CD4-positive, alpha-beta T cell treated with Interferon alpha-2 for 1 hour (primary cell): ENCODE measurements at regions not wholly inside any gene's neighbourhood (a gene's known extent, or its start where the extent isn't known, plus 50 kb on each side); places are given as distances from the start of the nearest gene placed in this dataset.

Source experiments
- DNase-seq, 2 donors: peaks; one replicate each; pipeline ENCODE4 v3.0.0-alpha.2; 2020 to 2022

DNA sequence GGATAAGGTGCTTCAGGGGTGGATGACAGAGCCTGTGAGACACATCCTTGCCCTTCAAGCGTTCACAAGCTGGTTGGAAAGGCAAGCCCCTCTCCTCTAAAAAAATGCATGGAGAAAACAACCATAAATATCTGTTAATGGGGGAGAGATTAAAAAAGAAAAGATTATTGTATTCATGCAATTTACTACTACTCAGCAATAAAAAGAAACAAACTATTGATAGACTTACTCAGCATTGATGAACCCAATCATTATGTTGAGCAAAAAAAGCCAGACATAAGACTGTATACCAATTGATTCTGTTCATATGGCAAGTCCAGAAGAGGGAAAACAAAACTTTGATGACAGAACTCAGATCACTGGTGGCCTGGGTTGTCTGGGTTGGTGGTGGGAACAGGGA is 138.7 kb upstream of the IRF2BP2 start:
- DNase-seq = no peak

DNA sequence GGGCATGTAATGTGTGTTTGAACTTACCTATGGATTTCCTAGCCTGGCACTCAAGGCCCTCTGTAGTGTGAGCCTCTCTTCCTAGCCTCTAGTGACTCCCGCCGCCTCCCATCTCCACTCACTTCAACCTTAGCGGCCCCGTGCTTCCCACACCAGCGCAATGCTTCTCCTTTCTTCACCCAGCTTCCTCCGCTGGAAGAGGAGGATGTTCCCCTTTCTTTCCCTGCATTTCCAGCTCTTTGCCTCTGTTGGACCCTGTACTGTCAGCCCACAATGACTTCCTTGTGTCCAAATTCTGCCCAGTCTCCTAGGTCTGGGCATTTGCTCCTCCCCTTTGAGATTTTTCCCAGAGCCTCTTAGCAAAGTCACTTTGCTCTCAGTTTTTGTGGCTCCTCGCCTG is 138.1 kb upstream of the IRF2BP2 start:
- no peak for DNase-seq

DNA sequence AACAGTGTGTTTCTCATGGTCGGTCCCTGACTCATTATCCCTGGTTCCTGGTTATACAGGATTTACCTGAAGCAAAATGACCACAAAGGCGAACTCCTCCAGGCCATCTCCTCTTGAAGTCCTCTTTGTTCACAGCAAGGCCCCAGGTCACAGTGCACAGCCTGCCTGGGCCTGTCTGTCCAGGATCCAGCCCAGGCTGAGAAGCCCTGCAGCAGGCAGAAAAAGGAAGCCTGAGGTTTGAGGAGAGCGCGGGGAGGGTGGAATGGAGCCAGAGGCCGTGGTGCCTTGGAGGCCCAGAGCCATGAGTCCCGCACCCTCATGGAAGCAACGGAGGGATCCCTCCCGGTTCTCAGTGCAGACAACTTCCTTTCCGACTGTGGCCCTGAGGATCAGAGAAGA is 136.8 kb upstream of the IRF2BP2 start:
- no peak for DNase-seq

DNA sequence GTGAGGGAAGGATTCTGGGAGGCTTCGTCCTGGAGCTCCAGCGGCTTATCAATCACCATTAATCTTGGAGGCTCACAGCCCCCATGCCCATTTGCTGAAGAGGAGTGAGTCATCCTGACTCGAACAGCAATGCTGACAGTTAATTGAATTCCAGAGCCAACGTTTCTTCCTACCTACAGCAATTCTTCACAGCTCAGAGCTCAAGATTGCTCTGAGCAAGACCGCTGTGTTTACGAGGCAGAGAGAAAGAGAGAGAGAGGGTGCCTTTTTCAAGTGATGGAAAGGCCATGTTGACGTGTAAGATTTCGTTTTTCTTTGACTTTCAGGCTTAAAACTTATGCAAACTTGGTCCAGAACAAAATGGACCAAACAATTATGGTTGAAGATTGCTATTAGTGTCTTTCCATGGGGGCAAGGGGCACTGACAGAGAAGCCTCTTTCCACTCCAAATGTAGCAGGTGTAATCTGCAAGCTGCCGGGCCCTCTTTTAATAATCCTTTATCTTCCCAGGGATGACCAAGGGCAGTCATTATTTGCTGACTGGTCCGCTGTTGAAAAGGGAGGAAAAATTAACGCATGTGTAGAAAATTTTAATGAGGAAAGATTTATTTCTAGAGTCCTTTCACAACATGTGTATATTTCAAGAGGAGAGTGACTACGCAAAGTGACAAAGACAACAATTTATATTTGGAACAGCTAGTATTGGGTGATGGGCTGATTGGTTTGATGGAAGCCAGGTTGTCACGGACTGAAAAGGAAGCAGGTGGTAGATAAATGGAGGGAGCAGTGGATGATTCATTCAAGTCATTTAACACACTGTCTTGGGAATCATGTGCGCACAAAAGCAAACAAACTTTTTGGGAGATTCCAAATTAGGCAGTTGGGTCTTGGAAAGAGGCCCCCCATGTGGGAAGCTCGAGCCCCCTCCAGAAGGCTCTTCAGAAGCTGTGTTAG is 136.1 kb upstream of the IRF2BP2 start:
- DNase-seq = no peak

DNA sequence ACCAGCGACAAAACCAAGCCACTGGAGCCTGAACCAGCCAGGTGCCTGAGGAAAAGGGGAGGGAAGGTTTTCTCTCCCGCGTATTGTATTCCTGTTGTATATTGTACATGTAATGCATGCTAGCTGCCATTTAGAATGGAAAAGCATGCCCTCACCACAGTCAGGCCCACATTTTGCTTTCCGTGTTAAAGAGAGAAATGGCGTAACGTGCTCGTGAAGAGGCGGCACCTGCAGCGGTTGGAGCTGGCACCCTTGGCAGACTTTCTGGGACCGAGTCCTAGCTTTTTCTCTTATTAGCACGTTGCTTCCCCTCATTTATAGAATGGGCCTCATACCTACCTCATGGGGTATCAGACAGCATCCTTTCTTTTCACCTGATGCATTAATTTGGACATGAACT is 135.3 kb upstream of the IRF2BP2 start:
- DNase-seq = no peak

DNA sequence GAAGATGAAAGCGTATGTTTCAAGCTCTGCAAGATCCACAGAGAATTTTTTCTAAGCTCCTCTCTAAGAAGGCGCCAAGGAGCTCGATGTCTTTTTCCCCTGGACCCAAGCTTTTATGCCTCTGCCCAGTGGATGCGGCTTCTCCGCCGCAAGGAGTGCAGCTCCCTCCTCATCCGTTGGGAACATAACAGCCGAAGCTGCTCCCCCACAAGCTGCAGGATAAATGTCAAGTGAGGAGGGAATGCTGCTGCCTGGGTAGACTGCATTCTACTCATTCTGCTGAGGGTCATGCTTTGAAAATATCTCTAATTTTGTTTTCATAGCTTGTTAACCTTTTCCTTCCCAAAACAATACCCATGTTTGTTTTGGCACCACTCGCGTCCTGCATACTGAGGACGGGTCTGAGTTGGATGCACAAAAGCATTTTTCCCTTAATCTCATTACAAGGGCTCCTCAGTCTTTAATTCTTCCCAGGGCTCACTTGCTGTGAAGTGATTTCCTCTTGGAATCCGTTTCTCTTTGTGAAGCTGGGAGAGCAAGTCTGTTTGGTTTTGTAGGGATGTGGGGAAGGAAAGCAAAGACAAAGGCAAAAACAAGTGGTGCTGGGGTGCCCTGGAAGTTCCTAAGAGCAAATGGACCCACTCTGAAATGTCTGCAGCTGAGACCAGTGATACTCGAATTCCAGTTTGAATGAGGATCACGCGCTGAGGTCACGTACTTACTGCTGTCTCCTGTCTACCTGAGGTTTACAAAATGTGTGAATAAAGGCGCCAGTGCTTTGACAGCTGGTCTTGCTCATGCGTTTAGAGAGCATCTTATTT is 134.0 kb upstream of the IRF2BP2 start:
- DNase-seq = no peak

DNA sequence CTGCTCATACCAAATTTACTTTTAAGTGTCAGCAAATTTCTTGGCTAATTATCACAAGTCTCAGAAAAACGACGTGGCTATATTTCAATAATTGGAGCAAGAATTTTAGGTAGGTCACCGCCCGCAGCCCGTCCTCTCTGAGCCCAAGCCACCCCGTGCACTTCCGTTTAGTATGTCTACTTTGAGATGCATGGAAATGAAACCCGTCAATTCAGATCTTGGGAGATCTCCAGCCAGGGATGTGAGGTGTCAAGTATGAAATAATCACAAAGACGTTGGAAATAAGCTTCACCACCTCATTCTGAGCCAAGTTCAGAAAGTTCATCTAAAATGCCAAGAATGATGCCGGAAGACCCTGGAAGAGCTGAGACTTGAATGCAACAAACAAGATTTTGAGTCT is 132.6 kb upstream of the IRF2BP2 start:
- DNase-seq = no peak

DNA sequence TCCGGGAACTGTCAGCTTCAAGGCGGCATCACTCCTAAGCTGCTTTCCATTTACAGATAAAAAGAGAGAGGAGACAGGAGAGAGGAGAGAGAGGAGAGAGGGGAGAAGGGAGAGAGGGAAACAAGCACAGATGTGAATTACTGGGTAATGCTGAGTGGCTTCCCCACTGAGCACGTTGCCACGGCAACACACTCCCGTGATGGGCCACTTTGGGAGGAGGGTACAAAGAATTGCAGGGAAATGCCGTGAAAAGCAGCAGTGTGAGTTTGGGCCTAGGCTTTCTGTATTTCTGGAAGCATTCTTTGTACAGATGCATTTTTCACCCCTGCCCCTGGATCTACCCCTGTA is 128.0 kb upstream of the IRF2BP2 start:
- no peak for DNase-seq

DNA sequence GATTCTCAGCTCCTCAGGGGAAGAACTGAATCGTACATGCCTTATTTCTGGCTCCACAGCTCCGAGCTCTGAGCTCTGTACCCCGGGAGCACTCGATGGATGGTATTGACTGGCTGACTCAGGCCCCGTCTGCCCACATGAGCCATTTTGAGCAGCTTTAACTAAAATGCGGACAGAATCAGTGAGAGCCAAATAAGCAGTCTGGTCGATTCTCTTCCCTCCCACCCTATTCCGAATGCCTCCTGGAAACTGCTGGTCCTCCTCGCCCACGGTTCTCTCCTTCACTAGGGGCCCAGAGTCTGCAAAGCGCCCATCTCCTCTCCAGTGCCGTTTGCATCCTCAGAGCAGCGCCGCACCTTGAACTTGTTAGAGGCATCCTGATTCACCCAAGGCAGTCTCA is 125.9 kb upstream of the IRF2BP2 start:
- DNase-seq = no peak

DNA sequence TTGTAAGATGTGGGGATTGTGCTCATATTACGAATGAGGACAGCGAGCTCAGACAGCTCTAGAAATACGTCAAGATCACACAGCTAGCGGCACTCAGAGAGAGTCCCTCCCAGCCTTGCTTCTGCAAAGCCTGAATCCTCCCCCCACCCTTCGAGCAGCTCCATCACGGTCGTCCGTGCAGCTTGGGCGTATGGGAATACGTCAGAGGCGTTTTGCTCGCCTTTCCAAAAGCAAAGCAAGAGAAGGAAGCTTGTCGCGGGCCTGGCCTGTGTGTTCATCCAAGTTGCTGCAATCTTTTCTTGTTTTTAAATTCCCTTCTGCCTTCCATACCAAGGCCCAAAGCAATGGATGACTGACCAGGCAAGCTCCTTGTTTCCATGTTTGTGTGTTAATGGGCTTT is 125.5 kb upstream of the IRF2BP2 start:
- no peak for DNase-seq

DNA sequence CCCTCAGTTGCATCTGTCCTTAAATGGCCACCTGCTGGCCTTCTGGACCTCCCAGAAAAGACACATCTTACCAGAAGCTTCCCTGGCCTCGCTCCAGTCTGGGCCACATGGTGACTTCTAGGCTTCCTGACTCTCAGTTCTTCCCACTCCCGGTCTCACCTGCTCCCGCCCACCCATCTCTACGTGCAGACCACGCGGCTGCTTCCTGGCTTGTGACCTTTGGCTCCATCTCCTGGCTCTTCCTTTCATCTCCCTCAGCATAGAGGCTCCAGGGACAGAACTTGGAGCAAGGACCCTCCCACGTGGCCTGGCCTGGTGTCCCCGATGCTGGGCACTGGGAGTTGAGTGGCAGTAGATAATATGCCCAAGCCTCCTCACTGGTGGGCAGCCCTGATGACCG is 124.9 kb upstream of the IRF2BP2 start:
- DNase-seq = no peak

DNA sequence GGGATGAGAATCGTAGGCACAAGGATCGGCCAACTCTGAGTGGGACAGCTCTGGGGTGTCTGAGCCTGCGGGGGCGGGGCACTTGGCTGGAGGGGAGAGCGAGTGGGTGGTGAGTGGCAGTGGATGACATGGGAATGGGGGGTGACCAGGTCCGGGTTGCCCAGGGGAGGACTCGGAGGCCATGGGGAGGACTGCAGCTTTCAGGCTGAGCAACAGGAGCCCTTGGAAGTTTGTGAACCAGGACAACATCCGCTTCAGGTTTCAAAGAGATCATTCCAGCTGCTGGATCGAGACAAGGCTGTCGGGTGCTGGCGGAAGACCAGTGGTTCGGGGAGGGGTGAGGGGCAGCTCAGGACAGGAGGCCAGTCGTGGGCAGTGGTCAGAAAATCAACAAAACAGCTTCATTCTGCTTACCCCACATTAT is 124.4 kb upstream of the IRF2BP2 start:
- no peak for DNase-seq

DNA sequence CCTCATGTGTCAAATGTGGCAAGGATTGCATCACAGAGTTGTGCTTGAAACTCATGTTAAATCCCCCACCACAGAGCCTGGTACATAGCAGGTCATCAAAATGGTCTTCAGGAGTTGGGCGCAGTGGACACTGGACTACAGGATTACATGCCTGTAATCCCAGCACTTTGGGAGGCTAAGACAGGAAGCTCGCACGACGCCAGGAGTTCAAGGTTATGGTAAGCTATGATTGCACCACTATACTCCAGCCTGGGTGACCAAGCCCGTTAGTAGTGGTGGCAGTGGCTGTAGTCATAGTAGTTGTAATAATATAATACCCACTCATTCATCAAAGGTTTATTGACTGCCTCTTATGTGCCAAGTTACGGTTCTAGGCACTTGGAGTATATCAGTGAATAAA is 123.4 kb upstream of the IRF2BP2 start:
- no peak for DNase-seq

DNA sequence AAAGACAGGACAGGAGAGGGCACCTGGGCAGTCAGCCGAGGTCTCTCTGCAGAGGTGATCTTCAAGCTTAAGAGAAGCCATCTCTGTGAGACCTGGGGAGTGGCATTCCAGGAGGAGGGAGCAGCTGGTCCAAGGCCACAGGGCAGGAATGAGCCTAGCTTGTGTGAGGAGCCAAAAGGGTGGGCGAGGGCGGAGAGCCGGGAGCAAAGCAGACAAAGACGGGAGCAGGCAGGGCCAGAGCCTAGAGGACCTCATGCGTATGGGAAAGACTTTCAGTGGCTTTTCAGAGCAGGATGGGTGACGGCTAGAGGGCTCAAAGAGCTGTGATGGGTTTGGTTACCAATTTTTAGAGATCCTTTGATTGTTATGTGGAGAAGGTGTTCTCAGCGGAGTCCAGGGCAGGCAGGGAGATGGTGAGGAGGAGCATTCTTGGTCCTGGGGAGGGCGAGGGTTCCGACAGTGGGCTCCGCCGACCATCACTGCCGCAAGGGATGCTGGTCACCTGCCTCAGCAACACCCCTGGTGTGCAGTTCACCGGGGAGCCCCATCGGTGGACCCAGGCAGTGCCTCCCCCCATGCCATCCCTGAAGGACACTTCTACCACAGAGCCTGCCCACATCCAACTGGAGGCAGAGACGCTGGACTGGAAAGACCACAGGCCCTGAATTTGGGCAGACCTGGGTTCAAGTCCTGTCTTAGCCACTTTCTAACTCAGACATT is 122.9 kb upstream of the IRF2BP2 start:
- DNase-seq = no peak

DNA sequence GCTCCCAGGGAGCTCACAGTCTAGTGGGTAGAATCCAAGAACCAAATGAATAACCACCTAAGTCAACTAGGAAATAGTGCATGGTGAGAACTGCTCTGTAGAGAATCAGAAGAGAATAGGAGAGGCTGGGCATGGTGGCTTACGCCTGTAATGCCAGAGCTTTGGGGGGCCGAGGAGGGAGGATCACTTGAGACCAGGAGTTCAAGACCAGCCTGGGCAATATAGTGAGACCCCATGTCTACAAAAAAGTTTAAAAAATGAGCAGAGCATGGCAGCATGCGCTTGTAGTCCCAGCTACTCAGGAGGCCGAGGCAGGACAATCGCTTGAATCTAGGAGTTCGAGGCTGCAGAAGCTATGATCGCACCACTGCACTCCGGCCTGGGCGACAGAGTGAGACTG is 122.3 kb upstream of the IRF2BP2 start:
- DNase-seq = no peak

DNA sequence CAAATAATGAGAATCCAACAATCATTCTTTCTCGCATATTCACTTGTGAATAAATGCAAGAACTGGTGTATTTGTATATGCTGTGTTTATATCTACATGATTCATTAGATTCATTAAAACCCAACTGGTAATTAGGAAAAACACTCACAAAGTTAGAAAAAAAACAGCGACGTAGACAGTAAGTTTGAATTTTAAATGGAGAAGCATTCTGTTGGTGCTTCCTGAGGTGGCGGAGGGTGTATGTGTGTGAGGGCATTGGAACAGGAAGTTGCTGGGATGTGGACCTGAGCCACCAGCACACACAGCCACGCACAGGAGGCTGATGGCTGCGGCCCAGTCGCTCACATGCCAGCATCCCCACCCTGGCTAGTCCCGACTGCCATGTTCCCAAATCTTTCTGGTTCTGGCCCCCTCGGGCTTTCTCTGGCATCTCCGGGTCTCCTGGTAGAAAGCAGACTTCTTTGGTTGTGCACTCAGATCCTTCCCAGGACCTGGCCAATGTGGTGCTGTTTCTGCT is 121.6 kb upstream of the IRF2BP2 start:
- DNase-seq = peak; percentile 20 to 24

DNA sequence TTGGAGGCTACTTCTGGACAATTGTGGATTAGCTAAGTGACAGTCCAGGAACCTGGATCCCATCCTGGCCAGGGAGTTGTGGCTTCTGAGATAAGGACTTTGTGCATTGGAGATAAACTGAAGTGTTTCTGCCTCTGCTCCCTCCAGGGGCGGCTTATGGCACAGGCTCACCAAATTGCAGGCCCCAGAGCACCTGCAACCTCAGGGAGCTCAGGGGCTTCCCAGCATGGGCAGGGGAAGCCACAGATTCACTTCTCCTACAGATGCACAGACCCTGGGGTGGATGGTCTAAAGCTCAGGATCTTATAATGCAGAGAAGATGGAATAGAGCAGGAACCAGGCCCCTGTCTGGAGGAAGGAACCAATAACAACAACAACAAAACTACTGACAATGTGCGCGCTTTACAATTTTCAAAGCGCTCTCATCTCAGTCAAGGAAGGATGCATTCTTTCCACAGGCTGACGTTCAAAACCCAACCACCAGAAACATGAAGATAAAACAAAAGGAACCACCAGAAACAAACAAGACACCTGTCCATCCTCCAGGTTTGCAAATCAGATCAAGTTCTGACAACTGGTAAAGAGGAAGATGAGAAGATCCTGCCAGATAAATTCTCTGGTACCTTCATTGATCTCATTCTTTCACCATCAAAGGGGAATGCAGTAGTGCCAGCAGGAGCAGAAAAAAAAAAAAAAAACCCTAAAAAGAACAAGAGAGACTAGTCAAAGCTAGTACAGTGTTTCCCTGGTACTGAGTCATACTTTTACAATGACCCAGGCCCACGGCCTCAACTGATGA is 121.0 kb upstream of the IRF2BP2 start:
- DNase-seq = peak in 1 of 2 donors; percentile 52

DNA sequence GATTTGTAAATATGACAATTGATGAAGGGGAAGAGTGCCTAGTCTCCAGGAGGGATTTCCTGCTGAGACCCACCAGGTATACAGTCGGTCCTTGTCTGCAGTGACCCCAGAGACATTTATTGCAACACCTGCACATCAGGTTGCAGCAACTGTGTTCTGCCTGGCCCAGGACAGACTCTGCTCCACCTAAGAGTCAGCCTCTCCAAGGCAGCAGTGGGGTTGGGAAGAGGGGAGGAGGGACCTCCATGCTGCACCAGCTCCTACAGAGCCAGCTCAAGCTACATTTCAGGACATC is 120.4 kb upstream of the IRF2BP2 start:
- no peak for DNase-seq

DNA sequence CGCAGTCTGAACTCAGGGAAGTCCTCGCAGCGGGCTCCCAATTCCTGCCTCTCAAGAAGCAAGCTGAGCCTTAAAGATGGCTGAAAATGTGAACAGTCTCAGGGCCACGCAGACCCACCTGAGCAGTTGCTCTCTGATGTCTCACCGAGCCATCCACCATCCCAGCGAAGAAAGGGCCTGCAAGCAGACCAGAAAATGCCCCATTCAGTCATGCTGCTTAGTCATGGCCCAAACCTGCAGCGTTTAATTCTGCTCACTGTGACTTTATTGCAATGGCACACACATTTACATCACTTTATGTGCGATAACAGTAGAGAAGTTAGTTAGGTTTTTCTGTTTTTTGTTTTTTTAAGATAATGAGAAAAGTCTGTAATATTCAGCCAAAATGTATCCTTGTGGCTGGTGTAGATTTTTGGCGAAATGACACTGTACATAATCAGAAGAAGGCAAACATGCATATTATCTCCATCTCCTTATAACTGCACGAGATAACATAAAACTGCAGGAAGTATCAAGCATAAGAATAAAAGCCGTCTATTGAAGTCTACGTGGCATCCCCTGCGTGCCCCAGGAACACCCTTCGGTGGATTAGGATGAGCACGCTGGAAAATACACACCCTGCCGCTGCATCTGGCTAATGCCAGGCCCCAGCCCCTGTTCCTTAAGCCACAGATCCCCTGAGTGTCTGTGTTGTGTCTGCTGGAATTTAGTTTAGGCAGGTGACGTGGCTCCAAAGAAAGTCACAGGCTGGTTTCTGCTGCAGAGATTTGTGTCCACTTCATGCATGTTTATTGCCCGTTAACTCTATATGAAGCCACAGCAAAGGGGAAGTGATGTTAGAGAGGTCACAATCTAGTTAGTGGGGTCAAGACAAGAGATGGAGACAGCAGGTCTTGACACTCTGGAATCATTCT is 119.8 kb upstream of the IRF2BP2 start:
- no peak for DNase-seq

DNA sequence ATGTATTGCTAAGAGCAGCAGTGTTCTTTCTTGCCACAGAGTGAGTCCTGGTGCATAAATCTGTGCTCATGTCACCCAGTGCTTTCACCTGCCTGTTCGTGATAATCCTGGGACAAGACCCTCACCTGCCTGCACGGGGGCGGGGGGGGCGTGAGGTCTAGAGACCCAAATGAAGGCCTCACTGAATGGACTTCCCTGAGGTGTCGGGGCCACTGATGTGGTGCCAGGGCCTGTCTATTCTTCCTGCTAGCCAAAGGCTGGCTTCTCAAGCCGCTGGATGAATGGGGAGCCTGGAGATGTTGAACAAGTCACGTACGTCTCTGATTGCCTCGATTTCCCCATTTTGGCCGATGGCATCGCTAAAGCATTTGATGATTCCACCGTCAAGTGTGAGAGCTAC is 118.8 kb upstream of the IRF2BP2 start:
- no peak for DNase-seq
